NCI-H128 (cell line): ENCODE measurements at regions not wholly inside any gene's neighbourhood (a gene's known extent, or its start where the extent isn't known, plus 50 kb on each side); places are given as distances from the start of the nearest gene placed in this dataset.

Experiments
- DNase-seq: peaks from one replicate; lab custom pipeline; 2025; ENCODE audit not compliant: unreplicated experiment; lab: John Stamatoyannopoulos, UW

- DNase-seq, result no peak
Measured at GRCh38 chr20:10919396-10920140, 245.8 kb upstream of the JAG1 start.

- no peak for DNase-seq
Measured at GRCh38 chr20:10920396-10920795, 246.6 kb upstream of the JAG1 start.

- no peak for DNase-seq
Measured at GRCh38 chr20:10921491-10922010, 247.8 kb upstream of the JAG1 start.

- no peak for DNase-seq
Measured at GRCh38 chr20:10922506-10922905, 248.7 kb upstream of the JAG1 start.

GRCh38 chr20:10922941-10923340 is 249.1 kb upstream of the JAG1 start:
- no peak for DNase-seq

GRCh38 chr20:10924644-10925201 is 250.9 kb upstream of the JAG1 start:
- no peak for DNase-seq

GRCh38 chr20:10925767-10926166 is 252.0 kb upstream of the JAG1 start:
- DNase-seq, result no peak

GRCh38 chr20:10927011-10927583 is 253.3 kb upstream of the JAG1 start:
- DNase-seq, result peak; percentile 83

GRCh38 chr20:10927936-10928840 is 254.4 kb upstream of the JAG1 start:
- no peak for DNase-seq

- DNase-seq, result no peak
Measured at GRCh38 chr20:10928841-10929421, 255.1 kb upstream of the JAG1 start.

GRCh38 chr20:10935658-10936402 is 262.0 kb upstream of the JAG1 start:
- no peak for DNase-seq

- DNase-seq, result no peak
Measured at GRCh38 chr20:10936786-10937185, 263.0 kb upstream of the JAG1 start.

GRCh38 chr20:10939331-10939941 is 265.6 kb upstream of the JAG1 start:
- no peak for DNase-seq

GRCh38 chr20:10940941-10941340 is 267.1 kb upstream of the JAG1 start:
- DNase-seq, result no peak

- no peak for DNase-seq
Measured at GRCh38 chr20:10943686-10944265, 270.0 kb upstream of the JAG1 start.

- no peak for DNase-seq
Measured at GRCh38 chr20:10946124-10946880, 272.5 kb upstream of the JAG1 start.

GRCh38 chr20:10947726-10948125 is 273.9 kb upstream of the JAG1 start:
- DNase-seq, result no peak

GRCh38 chr20:10949930-10950783 is 276.4 kb upstream of the JAG1 start:
- no peak for DNase-seq
